ENCODE measurements at regions not wholly inside any gene's neighbourhood (a gene's known extent, or its start where the extent isn't known, plus 50 kb on each side); places are given as distances from the start of the nearest gene placed in this dataset.
A peak's percentile ranks its signal among the peaks of the same experiment; 100 is the strongest.

GRCh38 chr5:30039379-30039778 is 1154.1 kb upstream of the CDH6 start:
- DNase-seq (ENCODE audit: low spot score in 2 of 2) (no peak), FAIRE-seq (no peak)

GRCh38 chr5:30034870-30035269 is 1158.6 kb upstream of the CDH6 start:
- no peak for DNase-seq (ENCODE audit: low spot score in 2 of 2)
- no peak for FAIRE-seq

DNA sequence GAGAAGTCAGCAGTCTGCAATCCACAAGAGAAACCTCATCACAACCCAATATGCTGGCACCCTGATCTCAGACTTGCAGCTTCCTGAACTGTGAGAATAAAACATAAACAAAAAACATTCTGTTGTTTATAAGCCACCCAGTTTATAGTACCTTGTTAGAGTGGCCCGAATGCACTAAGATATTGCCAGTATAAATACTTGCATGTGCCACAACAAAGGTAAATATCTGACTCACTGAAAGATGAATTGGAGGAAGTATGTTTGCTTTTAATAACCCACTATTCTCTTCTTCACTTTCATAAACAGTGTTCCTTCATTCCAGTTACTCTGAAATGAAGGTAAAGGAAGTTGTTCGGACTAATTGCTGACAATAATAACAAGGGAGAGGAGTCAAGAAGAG is 1163.4 kb upstream of the CDH6 start:
- FAIRE-seq: no peak
- no peak for DNase-seq (ENCODE audit: low spot score in 2 of 2)

DNA sequence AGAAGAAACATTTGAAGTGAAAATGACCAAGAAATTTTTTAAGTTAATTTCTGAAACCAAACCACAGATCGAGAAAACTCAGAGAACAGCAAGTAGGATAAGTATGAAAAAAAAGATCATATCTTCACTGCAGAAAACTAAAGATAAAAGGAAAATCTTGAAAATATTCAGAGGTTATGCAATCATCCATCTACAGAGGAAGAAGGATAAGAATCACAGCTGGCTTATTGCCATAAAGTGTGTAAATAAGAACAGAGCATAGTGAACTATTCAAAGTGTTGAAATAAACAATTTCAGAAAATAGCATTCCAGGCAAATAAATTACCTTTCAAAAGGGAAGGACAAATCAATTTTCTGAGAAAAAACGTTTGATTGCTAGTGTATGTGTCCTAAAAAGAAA is 1191.7 kb upstream of the CDH6 start:
- no peak for FAIRE-seq
- DNase-seq (ENCODE audit: low spot score in 2 of 2): no peak

DNA sequence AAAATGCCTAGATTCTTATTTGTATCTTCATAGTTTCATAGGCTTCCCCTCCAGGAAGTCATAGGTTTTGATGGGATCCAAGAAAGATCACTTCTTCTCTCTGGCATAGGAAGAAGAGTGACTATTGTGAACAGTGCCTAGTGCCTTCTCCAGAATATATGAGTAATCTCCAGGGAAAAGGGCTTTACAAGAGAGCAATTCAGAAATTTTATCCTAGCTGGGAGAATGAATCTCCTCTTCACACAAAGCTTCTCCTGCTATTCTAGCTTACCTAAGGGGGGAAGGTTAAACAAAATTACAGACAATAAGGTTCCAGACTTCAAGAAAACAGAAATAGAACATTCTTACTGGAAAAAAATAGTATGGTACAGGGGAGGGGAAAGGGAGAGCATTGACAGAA is 1193.3 kb upstream of the CDH6 start:
- FAIRE-seq (no peak), DNase-seq (ENCODE audit: low spot score in 2 of 2) (no peak)

DNA sequence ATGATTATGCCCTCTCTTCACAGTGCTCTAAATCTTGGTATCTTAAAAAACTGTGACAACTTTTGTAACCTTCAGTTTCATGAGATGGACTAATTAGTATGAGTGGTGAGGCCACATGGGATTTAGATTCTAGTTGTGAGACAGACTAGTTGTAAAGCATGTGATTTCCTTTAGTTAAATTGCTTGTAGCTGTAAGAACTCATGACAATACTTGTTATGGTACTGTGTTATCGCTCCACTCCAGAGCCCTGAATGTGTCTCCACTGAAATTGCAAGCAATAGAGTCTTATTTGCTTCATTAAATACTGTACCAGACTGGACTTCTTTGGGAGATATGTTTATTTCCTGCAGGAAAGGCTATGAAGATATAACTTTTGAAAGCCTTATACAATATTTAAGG is 1198.3 kb upstream of the CDH6 start:
- DNase-seq (ENCODE audit: low spot score in 2 of 2) (no peak), FAIRE-seq (no peak)

- no peak for FAIRE-seq
- DNase-seq (ENCODE audit: low spot score in 2 of 2): no peak
These were observed 1199.0 kb upstream of the CDH6 start for GRCh38 chr5:29994519-29994918.

DNA sequence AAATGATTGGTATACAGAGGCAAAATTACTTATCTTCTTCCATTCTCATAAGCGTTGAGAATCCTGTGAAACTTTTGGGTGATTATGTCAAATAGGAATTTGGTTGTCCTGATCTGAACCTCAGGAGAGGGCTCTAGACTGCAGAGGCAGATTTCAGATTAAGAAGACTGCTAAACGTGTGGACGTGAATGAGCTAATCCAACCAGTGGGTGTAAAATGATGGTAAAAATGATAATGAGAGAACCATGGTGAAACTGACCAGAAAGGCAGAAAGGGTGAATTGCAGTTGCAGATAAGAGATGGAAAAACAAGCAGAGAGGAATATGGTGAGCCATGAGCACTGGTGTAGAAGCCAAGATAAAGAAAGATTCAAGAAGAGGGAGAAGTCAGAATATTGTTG is 1200.2 kb upstream of the CDH6 start:
- FAIRE-seq (no peak), DNase-seq (ENCODE audit: low spot score in 2 of 2) (no peak)

DNA sequence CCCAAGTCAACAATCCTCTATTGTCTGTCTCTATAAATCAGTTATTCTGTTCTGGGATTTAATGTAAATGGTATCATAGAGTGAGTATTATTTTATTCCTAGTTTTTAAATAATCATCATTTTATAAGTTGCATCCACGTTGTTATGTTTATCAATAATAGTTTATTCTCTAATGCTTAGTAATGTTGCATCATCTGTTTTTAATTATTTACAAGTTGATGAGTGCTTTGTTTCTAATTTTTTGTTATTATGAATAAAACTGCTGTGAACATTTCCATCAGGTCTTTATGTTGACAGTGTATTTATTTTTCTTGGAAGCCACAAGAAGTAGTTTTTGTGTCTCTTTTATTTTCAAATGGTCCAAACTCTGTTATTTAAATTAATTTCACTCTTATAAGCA is 1201.2 kb upstream of the CDH6 start:
- FAIRE-seq (peak; percentile 31), DNase-seq (ENCODE audit: low spot score in 2 of 2) (no peak)

DNA sequence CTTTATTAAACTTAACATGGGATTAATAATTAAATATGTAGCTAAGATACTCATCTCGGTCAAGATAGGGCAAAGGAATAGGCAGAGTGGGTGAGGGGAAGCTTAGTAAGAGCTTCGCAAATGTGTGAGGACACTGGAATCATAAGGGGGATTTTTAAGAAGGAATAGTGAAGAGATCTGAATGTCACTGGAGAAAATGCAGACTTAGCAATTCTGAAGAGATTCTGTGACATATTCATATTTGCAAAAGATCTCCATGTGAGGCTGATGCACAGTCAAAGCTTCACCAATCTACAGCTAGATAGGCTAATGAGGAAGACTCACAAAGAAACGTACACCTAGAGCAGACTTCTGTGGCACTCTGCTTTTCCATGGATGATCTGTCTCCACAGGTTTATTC is 1202.8 kb upstream of the CDH6 start:
- FAIRE-seq: no peak
- no peak for DNase-seq (ENCODE audit: low spot score in 2 of 2)

- FAIRE-seq (no peak), DNase-seq (ENCODE audit: low spot score in 2 of 2) (no peak)
These were observed 1209.3 kb upstream of the CDH6 start for GRCh38 chr5:29984156-29984540.

GRCh38 chr5:29983528-29984155 is 1209.8 kb upstream of the CDH6 start:
- no peak for FAIRE-seq

GRCh38 chr5:29982457-29982856 is 1211.0 kb upstream of the CDH6 start:
- FAIRE-seq (no peak), DNase-seq (ENCODE audit: low spot score in 2 of 2) (no peak)

More at GRCh38 chr5:29983528-29984155, 1209.8 kb upstream of the CDH6 start:
- DNase-seq (ENCODE audit: low spot score in 2 of 2): no peak

GRCh38 chr5:29972597-29972996 is 1220.9 kb upstream of the CDH6 start:
- FAIRE-seq (no peak), DNase-seq (ENCODE audit: low spot score in 2 of 2) (no peak)

GRCh38 chr5:29963956-29964355 is 1229.5 kb upstream of the CDH6 start:
- DNase-seq (ENCODE audit: low spot score in 2 of 2) (no peak), FAIRE-seq (no peak)

DNA sequence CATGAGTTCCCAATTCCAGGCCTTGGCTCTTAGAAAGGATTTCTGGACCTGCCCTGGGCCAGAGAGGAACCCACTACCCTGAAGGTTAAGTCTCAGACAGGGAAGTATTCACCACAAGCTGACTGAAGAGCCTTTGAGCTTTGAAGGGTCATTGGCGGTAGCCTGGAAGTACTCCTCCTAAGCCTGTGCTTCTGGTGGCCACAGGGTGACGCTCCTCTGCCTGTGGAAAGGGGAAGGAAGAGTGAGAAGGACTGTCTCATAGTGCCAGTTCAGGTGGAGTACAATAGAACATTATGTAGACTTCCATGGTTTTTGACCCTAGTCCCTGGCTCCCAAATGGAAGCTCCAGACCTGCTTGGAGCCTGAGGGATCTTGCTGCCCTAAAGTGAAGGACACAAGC is 1233.2 kb upstream of the CDH6 start:
- DNase-seq (ENCODE audit: low spot score in 2 of 2): no peak
- FAIRE-seq: no peak

DNA sequence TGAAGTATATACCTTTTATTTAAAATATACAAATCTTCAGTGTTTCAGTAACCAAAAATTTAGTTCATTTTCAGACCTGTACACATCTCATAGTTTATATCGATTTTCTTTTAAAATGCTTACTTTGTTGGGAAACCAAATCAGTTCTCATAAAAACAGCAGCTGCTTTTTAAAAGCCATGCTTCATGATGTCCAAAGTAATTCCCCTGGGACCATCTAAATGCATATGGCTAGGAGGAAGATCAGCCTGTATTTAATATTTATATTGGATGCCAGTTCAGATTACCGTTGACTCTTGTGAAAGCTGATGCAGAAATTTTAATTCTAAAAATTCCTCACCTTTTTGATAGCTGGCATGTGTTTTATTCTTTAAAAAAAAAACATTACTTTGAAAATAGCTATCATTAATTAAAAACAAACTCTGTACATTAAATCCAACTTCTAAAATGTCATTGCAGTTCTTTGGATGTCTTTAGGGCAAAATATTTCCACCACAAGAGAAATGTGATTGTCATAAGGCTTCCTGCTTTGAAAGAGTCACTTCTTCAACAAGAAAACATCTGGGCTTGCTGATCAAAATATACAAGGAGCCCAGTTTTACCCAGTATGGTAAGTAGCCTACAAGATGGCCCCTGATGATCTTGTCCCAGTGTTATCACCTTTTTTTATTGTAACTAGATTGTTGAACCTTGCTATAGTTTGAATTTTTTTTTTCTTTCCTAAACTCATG is 1242.9 kb upstream of the CDH6 start:
- FAIRE-seq: no peak
- no peak for DNase-seq (ENCODE audit: low spot score in 2 of 2)

DNA sequence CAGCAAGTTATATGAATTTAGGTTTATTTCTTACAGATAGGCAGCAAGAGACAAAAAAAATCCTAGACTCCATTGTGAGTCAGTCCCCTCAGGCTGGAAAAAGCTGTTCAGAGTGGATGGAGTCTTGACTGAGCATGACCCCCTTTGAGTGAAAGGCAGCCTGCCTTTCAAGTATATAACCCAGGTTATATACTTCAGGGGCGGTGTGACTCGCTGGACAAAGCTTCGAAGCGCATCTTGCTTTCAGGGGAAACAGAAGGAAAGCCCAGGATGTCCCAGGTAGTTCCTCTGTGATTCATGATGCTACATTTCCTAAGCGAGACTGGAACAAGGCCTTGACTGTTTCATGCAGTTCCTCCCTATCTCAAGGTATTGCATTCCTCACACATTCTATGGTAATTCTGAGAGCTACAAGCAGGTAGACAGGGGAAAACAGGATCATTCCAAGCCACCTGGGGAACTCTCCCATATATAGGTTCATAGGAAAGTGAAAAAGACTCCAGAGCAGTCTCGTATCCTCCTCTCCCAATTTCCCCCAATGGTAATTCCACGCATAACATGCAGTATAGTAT is 1244.1 kb upstream of the CDH6 start:
- FAIRE-seq (no peak), DNase-seq (ENCODE audit: low spot score in 2 of 2) (no peak)

GRCh38 chr5:29944327-29944726 is 1249.2 kb upstream of the CDH6 start:
- FAIRE-seq (no peak), DNase-seq (ENCODE audit: low spot score in 2 of 2) (no peak)

- DNase-seq (ENCODE audit: low spot score in 2 of 2) (no peak), FAIRE-seq (no peak)
These were observed 1251.4 kb upstream of the CDH6 start for GRCh38 chr5:29942089-29942488.

DNA sequence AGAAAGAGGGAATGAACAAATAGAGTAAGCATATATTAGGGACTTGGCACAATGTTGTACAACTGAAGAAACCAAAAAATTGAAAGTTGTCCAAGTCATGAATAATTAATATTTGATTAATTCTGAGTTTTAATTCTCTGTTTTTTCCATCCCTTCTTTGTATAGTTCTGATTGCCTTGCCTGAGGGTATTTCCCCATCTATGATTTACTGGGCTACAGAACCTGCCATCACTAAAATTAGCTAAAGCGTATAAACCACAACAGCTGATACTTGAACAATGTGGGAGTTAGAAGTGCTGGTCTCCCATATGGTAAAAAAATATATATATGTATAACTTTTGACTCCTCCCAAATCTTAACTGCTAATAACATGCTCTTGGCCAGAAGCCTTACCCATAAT is 1253.5 kb upstream of the CDH6 start:
- DNase-seq (ENCODE audit: low spot score in 2 of 2) (no peak), FAIRE-seq (no peak)

GRCh38 chr5:29935371-29935770 is 1258.1 kb upstream of the CDH6 start:
- DNase-seq (ENCODE audit: low spot score in 2 of 2) (no peak), FAIRE-seq (no peak)

All from frontal cortex (tissue), 3 donors.